ENCODE measurements at regions not wholly inside any gene's neighbourhood (a gene's known extent, or its start where the extent isn't known, plus 50 kb on each side); places are given as distances from the start of the nearest gene placed in this dataset.

DNA sequence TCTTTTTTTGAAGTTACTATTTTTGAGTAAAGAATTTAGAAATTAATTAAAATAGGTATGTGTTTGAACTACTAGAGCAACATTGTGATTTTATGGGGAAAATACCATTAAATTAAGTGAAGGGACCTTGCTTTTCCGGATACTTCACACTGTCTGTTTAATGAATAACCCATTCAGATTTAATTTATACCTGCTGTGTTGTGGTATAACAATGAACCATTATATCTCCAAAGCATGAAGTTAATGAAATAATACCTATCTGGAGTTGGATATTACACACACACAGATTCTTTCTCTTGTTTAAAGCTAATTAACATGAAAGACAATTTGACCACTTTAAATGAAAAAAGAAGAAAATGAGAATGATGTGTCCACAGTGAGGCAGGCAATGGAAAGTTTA lies 195.0 kb upstream of the GPRIN3 start:
- POLR2A ChIA-PET: no interaction called here
- H3K9me3 Mint-ChIP-seq (ENCODE audit: unreplicated experiment): no peaks in the 10 kb centered on the region
- Histone ChIP-seq H3K4me3 (ENCODE audit: low read depth, low read length) (no peak overlapping the region), H3K9me3 (no peaks in the 10 kb centered on the region), H3K36me3 (ENCODE audit: control insufficient read depth, insufficient read depth, low read length) (no peaks in the 10 kb centered on the region), H3K4me1 (peaks cover 4% of the 10 kb centered on the region; the same call in 1 of the 2 replicates), H3K27me3 (replicated peaks; ENCODE audit: control insufficient read depth, insufficient read depth, low read length) (no peaks in the 10 kb centered on the region)
- BruUV-seq (replicated peaks): no TSS peak
- H3K4me1 Mint-ChIP-seq (ENCODE audit: low read depth, unreplicated experiment): no peaks in the 10 kb centered on the region
- TF ChIP-seq, protein P1, sequence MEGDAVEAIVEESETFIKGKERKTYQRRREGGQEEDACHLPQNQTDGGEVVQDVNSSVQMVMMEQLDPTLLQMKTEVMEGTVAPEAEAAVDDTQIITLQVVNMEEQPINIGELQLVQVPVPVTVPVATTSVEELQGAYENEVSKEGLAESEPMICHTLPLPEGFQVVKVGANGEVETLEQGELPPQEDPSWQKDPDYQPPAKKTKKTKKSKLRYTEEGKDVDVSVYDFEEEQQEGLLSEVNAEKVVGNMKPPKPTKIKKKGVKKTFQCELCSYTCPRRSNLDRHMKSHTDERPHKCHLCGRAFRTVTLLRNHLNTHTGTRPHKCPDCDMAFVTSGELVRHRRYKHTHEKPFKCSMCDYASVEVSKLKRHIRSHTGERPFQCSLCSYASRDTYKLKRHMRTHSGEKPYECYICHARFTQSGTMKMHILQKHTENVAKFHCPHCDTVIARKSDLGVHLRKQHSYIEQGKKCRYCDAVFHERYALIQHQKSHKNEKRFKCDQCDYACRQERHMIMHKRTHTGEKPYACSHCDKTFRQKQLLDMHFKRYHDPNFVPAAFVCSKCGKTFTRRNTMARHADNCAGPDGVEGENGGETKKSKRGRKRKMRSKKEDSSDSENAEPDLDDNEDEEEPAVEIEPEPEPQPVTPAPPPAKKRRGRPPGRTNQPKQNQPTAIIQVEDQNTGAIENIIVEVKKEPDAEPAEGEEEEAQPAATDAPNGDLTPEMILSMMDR (IDR thresholded peaks at IDR 0.05; ENCODE audit: insufficient read depth in 1 of 2, low read depth in 1 of 2, low read length in 1 of 2, severe bottlenecking in 1 of 2, unreplicated experiment in 1 of 2): no peak
- no peak overlapping the region for H3K4me3 Mint-ChIP-seq (ENCODE audit: unreplicated experiment)
- no peaks in the 10 kb centered on the region for H3K27me3 Mint-ChIP-seq (ENCODE audit: insufficient read depth, unreplicated experiment)
- intact Hi-C loops (cut with micrococcal nuclease; ENCODE audit: unreplicated experiment): no loop called here
- H3K27ac Mint-ChIP-seq (ENCODE audit: unreplicated experiment): no peak overlapping the region
- H3K36me3 Mint-ChIP-seq (ENCODE audit: insufficient read depth, unreplicated experiment): no peaks in the 10 kb centered on the region
- no peak for DNase-seq
- CTCF ChIA-PET: no interaction called here

DNA sequence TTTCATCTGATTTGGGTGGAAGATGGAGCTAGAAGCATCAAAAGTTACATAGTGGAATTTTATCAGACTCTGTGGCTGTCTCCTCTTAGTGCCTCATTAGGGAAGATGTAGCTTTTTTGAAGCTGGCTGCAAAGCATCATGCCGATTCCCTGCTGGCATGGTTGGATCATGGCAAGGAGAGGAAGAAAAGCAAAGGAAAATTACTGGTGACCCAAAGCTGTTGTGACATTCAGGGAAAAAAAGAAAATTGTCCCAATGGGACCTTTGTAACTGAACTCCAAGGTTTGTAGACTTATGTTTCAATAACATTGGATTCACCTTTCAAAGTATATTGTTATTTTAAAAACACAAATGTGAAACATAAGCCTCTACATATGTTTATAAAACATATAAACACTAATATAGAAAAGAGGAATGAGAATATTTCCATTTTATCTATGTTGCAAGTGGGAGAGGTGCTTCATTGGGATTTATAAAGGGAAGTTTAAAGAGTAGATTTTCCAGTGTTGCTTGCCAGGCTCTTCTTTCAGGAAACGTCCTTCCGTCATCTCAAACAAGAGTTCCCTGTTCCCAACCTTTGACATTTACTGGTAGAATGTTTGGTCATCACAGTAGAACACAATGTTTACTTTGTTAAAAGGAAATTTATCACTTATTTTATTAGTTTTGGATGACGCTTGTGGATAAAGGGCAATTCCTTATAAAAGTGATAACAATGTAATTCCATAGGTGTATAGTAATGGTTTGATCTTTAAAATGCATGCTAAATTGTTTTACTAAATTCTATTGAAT lies 190.1 kb upstream of the GPRIN3 start:
- H3K27ac Mint-ChIP-seq (ENCODE audit: unreplicated experiment): no peak overlapping the region
- CTCF ChIA-PET: no interaction called here
- intact Hi-C loops (cut with micrococcal nuclease; ENCODE audit: unreplicated experiment): no loop called here
- Histone ChIP-seq H3K36me3 (ENCODE audit: control insufficient read depth, insufficient read depth, low read length) (no peaks in the 10 kb centered on the region), H3K4me1 (no peaks in the 10 kb centered on the region), H3K27me3 (replicated peaks; ENCODE audit: control insufficient read depth, insufficient read depth, low read length) (no peaks in the 10 kb centered on the region), H3K4me3 (ENCODE audit: low read depth, low read length) (no peak overlapping the region), H3K9me3 (no peaks in the 10 kb centered on the region)
- no peaks in the 10 kb centered on the region for H3K27me3 Mint-ChIP-seq (ENCODE audit: insufficient read depth, unreplicated experiment)
- BruUV-seq (replicated peaks): no TSS peak
- H3K4me1 Mint-ChIP-seq (ENCODE audit: low read depth, unreplicated experiment): no peaks in the 10 kb centered on the region
- no peak for DNase-seq
- no peak overlapping the region for H3K4me3 Mint-ChIP-seq (ENCODE audit: unreplicated experiment)
- no peaks in the 10 kb centered on the region for H3K9me3 Mint-ChIP-seq (ENCODE audit: unreplicated experiment)
- no peaks in the 10 kb centered on the region for H3K36me3 Mint-ChIP-seq (ENCODE audit: insufficient read depth, unreplicated experiment)
- TF ChIP-seq, protein P1 (IDR thresholded peaks at IDR 0.05; ENCODE audit: insufficient read depth in 1 of 2, low read depth in 1 of 2, low read length in 1 of 2, severe bottlenecking in 1 of 2, unreplicated experiment in 1 of 2): no peak
- POLR2A ChIA-PET: no interaction called here

DNA sequence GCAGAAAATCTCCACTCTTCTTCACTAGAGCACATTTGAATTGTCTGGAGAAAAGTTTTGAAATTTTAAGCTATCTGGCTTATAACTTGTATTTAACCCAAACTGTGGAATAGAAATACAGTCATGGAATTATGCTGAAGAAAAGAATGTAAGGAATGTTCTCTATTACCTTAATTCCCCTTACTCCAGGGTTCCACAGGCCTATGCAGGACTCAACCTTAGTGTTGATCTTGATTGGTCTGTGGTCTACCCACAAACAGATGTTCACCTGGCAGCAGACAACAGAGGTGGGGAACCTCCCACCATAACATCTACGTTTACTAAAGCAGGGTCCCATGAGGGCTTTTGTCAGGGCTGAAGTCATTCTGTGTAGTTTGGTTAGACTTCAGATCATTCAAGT lies 189.3 kb upstream of the GPRIN3 start:
- BruUV-seq (replicated peaks): no TSS peak
- Mint-ChIP-seq H3K4me3 (ENCODE audit: unreplicated experiment) (no peak overlapping the region), H3K9me3 (ENCODE audit: unreplicated experiment) (no peaks in the 10 kb centered on the region), H3K27me3 (ENCODE audit: insufficient read depth, unreplicated experiment) (no peaks in the 10 kb centered on the region), H3K36me3 (ENCODE audit: insufficient read depth, unreplicated experiment) (no peaks in the 10 kb centered on the region), H3K4me1 (ENCODE audit: low read depth, unreplicated experiment) (no peaks in the 10 kb centered on the region), H3K27ac (ENCODE audit: unreplicated experiment) (no peak overlapping the region)
- CTCF ChIA-PET: no interaction called here
- no peaks in the 10 kb centered on the region for H3K4me1 ChIP-seq
- H3K27me3 ChIP-seq (replicated peaks; ENCODE audit: control insufficient read depth, insufficient read depth, low read length): no peaks in the 10 kb centered on the region
- H3K36me3 ChIP-seq (ENCODE audit: control insufficient read depth, insufficient read depth, low read length): no peaks in the 10 kb centered on the region
- TF ChIP-seq, protein P1 (IDR thresholded peaks at IDR 0.05; ENCODE audit: insufficient read depth in 1 of 2, low read depth in 1 of 2, low read length in 1 of 2, severe bottlenecking in 1 of 2, unreplicated experiment in 1 of 2): no peak
- intact Hi-C loops (cut with micrococcal nuclease; ENCODE audit: unreplicated experiment): no loop called here
- H3K9me3 ChIP-seq: no peaks in the 10 kb centered on the region
- no peak for DNase-seq
- H3K4me3 ChIP-seq (ENCODE audit: low read depth, low read length): no peak overlapping the region
- POLR2A ChIA-PET: no interaction called here
